GM12878 (cell line): ENCODE measurements at regions not wholly inside any gene's neighbourhood (a gene's known extent, or its start where the extent isn't known, plus 50 kb on each side); places are given as distances from the start of the nearest gene placed in this dataset.

Experiments used
- BACH1 ChIP-seq: fragments of 450-650 bp; IDR thresholded peaks from 2 replicates; pipeline ENCODE4 v1.6.1; 2017; ENCODE audit warnings: mild to moderate bottlenecking, borderline replicate concordance
- POLR2AphosphoS5 ChIP-seq: IDR thresholded peaks from 2 replicates; pipeline ENCODE4 v1.6.1; 2011; ENCODE audit warnings: mild to moderate bottlenecking, low read length, inconsistent platforms
- SMC3 ChIP-seq: IDR thresholded peaks from 2 replicates; pipeline ENCODE4 v1.6.1; 2011; ENCODE audit warnings: low read length, improper control_type of control experiment, borderline replicate concordance
- TF ChIP-seq, protein P1 (sequence below), 3 experiments: IDR thresholded peaks in 2 of 3; conservative IDR thresholded peaks in 1 of 3; 2 replicates each; pipeline ENCODE4 v1.5.1; 2011; ENCODE audit warnings: low read depth in 3 of 3, low read length in 3 of 3, mild to moderate bottlenecking in 3 of 3, control low read depth in 2 of 3, moderate library complexity in 2 of 3, inconsistent platforms in 1 of 3, mixed read lengths in 1 of 3; ENCODE audit not compliant: control insufficient read depth in 2 of 3, insufficient read depth in 1 of 3; ENCODE audit errors: extremely low read depth in 1 of 3
- TF ChIP-seq, protein P2 (sequence below): fragments of 450-650 bp; IDR thresholded peaks from 2 replicates; pipeline ENCODE4 v1.6.1; 2017; ENCODE audit warnings: mild to moderate bottlenecking, low read depth, inconsistent platforms; ENCODE audit not compliant: poor library complexity, severe bottlenecking

DNA sequence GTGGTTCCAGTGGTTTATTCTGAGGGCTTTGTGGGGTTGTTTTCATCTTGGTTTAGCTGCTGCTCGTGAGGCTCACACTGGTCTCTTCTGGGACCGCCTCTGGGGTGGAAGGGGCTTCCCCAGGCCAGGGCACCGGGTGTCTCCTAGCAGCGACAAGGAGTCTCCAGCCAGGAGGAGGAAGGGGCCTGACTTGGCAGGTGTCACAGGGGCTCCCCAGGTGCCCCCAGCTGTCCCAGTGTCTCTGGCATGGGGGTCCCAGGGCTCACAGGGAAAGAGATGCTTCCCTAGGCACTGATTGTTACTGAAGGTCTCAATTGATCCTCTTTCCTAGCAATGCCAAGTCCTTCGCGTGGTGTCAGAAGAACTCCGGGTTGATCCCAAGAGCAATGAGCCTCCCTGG lies 241.1 kb upstream of the IRX4 start:
- TF ChIP-seq POLR2AphosphoS5 (no peak), BACH1 (no peak), SMC3 (no peak)
- TF ChIP-seq, protein P1, sequence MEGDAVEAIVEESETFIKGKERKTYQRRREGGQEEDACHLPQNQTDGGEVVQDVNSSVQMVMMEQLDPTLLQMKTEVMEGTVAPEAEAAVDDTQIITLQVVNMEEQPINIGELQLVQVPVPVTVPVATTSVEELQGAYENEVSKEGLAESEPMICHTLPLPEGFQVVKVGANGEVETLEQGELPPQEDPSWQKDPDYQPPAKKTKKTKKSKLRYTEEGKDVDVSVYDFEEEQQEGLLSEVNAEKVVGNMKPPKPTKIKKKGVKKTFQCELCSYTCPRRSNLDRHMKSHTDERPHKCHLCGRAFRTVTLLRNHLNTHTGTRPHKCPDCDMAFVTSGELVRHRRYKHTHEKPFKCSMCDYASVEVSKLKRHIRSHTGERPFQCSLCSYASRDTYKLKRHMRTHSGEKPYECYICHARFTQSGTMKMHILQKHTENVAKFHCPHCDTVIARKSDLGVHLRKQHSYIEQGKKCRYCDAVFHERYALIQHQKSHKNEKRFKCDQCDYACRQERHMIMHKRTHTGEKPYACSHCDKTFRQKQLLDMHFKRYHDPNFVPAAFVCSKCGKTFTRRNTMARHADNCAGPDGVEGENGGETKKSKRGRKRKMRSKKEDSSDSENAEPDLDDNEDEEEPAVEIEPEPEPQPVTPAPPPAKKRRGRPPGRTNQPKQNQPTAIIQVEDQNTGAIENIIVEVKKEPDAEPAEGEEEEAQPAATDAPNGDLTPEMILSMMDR (IDR thresholded peaks at IDR 0.05 in 2 of 3, conservative IDR thresholded peaks at IDR 0.05 in 1 of 3; ENCODE audit: control insufficient read depth in 2 of 3, extremely low read depth in 1 of 3, insufficient read depth in 1 of 3, low read depth in 3 of 3, low read length in 3 of 3): no peak
- TF ChIP-seq, protein P2, sequence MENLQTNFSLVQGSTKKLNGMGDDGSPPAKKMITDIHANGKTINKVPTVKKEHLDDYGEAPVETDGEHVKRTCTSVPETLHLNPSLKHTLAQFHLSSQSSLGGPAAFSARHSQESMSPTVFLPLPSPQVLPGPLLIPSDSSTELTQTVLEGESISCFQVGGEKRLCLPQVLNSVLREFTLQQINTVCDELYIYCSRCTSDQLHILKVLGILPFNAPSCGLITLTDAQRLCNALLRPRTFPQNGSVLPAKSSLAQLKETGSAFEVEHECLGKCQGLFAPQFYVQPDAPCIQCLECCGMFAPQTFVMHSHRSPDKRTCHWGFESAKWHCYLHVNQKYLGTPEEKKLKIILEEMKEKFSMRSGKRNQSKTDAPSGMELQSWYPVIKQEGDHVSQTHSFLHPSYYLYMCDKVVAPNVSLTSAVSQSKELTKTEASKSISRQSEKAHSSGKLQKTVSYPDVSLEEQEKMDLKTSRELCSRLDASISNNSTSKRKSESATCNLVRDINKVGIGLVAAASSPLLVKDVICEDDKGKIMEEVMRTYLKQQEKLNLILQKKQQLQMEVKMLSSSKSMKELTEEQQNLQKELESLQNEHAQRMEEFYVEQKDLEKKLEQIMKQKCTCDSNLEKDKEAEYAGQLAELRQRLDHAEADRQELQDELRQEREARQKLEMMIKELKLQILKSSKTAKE: no peak
